ENCODE measurements at regions not wholly inside any gene's neighbourhood (a gene's known extent, or its start where the extent isn't known, plus 50 kb on each side); places are given as distances from the start of the nearest gene placed in this dataset.
A peak's percentile ranks its signal among the peaks of the same experiment; 100 is the strongest.
"Not testable (repeated sequence)": the region's sequence is repeated elsewhere in the genome, so short reads cannot be mapped to it uniquely, and the experiment has no call there.

DNA sequence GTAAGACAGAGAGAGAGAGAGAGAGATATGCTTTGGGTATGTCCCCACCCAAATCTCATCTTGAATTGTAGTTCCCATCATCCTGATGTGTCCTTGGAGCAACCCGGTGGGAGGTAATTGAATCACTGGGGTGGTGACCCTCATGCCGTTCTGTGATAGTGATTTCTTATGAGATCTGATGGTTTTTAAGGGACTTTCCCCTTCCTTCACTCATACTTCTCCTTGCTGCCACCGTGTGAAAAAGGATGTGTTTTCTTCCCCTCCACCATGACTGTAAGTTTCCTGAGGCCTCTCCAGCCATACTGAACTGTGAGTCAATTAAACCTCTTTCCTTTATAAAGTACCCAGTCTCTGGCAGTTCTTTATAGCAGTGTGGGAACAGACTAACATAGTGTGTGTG lies 60.3 kb downstream of the EOMES start:
- DNase-seq = no peak

DNA sequence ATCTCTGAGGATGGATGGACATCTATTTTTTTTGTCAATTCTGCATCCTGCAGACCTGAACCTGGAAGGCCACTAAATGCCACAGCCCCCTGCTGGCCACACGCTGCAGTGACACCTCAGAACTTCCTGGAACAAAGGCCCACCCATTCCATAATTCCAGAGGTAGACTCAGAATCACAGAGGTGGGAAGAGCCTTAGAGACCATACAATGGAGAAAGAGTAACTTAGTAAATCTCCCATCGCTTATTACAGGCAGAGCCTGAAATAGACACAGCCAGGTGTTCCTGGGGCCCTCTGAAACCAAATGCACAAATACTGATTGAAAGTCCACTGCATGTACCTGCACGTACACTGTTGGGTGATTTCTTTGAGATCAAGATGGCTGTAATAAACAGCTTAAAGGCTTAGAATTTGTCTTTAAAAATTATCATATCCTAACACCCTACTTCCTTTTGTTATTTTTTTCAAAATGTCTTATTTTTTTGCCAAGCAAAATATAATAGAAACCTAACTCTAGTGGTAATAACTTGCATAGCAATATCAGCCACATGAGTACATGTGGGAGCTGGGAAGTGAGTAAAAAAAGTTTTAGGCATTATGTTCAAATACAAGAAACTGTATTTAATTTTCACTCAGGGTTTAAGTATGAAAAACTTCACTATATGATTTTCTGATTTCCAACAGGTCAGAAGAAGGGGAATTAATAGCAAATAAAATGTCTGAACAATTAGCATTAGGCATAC lies 62.7 kb downstream of the EOMES start:
- DNase-seq = peak; percentile 59

DNA sequence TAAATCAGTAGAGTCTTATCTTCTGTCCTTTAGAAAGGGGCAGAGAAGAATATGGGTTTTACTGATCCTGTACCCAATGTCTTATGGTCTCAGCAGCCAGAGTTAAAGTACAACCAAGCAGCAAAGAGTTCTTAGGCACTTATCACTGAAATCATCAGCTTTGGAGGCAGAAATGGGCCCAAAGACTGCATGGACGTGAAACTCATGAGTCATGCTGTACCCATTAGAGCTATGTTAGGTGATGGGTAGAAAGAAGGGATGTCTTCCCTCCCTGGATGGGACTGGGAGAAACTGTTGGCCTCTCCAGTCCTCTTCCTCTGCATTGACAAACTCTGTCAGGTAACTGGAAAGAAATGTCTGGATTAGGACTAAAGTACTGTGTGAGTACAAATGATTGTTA lies 63.4 kb downstream of the EOMES start:
- no peak for DNase-seq

DNA sequence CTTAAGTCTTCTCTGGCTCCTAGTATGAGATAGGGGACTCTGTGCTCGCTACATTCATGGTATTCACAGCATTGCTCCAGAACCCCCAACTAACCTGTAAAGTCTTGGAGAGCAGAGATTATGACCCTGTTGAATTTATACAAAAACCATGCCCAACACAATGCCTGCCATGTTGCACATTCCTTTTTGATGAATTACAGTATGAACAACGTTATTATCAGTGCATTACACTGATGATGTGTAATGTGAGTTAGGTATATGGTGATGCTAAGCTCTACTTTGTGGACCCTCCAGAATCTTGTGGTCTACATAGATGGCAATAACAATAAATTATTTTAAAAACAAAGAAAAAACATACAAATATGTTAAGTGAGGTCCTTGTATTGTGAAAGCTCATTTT lies 64.3 kb downstream of the EOMES start:
- DNase-seq = no peak

DNA sequence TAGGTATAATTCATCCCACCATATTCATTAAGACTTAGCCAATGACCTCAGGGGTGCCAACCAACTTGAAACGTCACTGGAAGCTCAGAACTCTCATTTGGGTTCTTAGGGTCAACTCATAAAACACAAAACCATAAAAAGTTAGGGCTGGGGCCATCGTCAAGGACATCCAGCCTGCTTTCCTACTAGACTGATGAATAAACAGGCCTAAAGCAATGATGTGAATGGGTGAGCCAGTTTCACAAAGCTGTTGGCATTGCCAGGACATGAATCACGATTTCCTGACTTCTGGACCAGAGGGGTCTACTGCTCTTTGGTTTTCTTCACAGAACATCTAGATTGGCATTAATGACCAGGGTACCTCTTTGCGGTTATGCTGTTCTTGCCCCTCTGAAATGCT lies 64.7 kb downstream of the EOMES start:
- no peak for DNase-seq

DNA sequence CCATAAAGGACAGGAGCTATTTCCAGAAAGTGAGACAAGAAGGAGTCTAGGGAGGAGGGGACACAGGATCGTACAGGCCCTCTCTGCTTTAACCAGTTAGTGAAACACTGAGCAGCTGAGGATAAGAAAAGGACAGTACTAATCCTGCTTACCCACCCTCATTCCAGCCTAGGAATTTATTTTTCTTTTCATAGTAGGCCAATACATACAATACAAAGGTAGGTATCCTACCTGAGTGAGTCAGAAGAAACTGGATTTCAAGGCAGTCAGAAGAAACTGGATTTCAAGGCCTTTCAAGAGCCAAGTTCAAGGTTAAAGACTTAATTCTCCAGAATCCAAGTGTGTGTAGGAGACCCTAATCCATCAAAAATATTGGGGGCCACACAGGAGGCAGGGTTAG lies 65.3 kb downstream of the EOMES start:
- no peak for DNase-seq

DNA sequence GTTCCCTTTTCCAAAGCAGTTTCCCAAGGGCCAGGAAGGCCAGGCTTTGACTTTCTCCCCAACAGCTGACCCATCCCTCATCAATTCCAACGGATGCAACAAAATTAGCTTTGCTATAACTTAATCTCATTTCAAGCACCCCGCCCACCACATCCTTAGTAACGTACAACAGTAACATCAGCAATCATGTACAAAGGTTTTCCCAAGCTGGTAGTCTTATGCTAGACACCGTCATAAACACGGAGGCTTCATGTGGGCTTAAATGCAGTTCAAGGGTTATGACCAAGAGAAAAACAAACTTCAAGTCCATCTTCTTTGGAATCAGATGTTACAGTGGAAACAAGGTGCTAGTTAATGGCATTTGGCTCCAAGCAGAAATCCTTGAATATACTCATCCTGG lies 66.6 kb downstream of the EOMES start:
- no peak for DNase-seq

DNA sequence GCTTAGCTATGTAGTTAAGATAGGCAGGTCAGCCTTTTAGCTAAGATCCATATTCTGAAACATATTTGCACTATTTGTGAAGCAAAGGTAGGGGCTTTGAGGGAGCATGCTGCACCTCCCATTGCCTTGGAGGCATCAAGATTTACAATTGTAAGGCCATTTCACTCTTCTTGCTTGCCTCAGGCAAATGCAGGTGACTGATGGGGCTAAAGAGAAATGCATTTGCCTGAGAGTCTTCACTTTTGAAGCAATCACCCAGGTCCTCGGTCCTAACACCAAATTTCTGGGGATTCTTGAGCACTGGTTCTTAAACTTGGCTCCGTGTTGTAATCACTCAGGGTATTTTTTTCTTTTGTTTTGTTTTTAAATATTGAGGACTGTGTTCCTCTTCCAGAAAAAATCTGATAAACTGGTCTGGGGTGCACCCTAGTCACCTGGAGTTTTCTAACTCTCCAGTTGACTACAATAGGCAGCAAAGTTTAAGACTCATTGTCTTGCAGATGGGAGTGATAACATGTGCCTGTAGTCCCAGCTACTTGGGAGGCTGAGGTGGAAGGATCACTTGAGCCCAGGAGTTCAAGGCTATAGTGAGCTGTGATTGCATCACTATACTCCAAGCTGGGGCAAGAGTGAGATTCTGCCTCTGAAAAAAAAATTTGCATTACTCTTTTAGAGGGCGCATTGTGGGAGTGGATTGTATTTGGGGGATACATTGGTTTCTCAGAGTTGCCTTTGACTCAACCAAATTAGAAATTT lies 68.1 kb downstream of the EOMES start:
- no peak for DNase-seq

DNA sequence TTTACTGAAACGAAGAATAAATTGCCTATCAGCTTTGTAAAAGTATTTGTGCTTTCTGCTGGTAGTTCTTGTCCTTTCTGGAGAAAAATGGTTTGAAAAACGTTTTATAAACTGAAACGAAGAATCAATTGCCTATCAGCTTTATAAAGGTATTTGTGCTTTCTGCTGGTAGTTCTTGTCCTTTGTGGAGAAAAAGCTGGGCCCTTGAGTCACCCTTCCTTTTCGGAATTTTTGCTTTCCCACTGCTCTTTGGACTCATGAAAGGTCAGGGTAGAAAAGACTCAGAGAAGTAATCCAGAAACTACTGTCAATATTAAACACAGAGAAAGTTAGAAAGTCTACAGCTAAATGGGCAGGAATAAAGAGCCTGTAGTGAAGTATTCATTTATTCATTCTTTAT lies 72.8 kb downstream of the EOMES start:
- no peak for DNase-seq

DNA sequence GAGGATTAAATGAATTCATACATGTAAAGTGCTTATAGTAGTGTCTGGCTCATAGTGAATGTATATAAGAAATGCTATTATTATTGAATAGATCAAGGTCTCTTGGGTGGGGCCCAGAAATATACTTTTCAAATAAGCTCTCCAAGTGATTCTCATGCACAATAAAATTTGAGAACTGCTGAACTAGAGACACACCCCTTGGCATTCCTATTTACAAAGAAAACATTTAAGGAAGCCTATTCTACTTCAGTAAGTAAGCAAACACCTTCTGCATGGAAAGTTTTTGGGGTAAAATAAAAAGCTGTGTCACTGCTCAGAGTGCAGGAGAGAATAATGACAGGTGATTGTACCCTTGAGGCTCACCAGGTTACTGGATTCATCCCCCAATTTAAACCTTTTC lies 75.2 kb downstream of the EOMES start:
- DNase-seq = no peak

DNA sequence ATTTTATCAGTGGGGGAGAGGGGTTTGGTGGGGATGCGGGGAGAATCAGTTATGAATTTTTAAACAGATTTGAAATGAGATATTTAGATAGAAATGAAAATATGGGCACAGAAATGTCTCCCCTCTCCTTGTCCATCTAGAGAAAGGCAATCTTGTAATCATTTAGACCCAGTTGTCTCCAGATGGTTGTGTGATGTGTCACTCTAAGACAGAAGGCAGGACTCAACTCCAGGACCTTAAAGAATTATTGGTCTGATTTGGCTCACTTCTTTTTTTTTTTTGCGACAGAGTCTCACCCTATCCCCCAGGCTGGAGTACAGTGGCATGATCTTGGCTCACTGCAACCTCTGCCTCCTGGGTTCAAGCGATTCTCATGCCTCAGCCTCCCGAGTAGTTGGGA lies 77.2 kb downstream of the EOMES start:
- no peak for DNase-seq

DNA sequence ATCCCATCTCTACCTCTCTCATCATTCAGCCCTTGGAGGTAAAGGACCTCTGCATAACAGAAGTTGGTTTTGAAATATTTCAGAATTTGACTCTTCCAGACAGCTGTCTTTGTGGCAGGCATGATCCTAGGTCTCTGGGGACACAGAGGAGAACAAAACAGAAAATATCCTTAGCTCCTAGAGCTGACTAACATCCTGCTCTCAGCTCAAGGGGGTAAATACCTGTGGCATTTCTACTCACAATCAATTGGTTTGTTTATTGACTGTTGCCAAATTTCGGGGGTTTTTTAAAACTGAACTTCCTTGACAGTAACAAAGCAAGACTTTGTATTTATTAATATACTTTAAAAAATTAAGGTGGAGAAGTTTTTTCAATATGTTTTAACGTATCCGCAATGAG lies 78.8 kb downstream of the EOMES start:
- DNase-seq = peak; percentile 10

DNA sequence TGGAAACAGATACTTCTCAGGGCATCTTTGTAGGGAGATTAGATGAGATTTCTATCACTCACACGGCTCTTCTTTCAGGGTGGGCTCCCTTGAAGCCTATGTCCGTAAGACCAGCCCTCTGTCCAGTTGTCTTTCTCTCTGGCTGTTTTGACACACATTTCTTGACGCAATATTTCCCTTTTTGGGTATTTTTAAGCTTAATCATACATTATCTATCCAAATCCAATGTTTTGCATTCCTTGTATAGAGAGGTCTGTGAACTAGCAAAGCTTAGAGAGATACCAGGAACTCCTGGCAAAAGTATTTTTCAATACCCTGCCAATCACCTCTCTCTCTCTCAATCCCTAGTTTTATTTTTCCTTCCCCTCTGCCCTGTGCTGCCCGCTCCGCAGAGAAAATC lies 79.3 kb downstream of the EOMES start:
- no peak for DNase-seq

DNA sequence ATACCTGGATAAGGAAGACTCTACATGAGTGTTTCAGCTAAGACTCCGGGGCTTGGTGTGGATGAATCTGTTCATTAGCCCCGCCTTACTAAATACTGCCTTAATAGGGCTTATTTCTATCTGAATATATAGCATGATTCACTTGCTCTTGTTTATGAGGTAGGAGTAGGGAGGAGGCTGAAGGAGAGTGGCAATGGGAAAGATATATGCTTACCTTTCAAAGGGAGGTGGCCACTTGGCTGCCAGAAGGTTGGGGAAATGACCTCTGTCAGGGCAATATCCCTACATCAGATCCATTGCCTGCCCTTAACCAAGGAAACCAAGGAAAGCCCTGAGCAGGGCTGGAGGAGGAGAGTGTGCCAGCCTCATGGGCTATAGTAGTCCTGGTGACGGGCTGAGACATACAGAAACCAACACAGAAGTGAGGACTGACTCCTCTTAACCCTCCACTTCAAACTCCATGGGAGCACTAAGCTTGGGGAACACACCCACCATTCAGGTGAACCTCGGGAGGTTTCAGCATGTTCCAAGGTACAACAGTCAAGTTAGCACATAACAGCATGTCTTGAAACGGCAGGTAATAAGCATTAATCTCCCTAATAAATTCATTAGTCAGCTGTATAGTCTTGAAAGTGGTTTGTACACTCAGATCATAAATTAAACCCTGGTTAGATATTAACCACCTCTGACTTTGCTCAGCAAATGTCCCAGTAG lies 80.1 kb downstream of the EOMES start:
- no peak for DNase-seq

DNA sequence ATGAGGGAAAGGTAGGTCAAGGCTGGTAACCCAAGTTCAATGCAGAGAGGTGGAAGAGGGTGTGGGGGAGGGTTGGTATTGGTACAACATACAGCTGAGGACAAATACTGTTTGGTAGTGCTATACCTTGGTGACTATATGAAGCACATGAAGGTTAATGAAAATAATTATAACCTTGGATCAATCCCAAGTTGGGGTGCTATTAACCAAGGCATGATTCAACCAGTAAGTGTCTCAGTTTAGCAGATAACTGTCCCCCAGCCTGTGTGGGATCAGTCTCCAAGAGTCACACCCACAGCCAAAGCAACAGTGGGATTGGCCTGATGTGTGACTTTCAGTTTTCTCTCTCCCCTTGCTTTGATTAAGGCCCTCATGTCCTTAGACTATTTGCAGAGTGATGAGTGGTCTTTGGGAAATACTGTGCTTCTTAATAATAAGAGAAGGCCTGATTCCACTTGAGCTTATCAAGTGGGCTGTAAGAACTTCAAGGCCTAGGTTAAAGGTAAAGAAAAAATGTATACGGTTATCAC lies 80.8 kb downstream of the EOMES start:
- DNase-seq = no peak

DNA sequence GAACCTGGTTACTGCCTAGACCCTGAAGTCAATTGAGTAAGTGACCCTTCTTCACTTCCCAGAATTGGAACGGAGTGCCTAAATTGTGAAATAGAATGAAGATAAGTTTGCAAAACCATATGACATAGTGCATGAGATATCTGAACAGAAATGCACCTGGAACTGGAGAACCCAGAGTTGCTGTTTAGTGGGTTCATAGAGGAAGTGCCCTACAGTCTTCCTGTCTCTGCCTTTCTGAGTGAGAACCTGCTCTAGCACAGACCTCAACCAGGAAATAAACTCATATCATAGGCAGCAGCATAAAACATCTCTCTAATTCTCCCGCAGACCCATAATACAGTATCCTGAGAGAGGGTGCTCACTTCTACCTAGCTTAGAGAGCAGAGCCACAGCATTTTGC lies 82.9 kb downstream of the EOMES start:
- no peak for DNase-seq

DNA sequence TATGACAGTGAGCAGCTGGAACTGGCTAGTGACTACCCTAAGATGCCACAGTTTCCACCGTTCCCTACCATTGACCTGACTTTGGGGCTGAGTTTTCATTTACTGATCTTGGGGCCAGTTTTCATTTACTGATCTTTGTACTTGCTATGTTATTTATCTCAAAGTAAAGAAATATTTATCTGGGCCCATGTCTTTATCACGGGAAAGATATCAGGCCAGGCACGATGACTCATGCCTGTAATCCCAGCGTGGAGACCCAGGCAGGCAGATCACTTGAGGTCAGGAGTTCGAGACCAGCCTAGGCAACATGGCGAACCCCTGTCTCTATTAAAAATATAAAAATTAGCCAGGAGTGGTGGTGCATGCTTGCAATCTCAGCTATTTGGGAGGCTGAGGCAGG lies 83.5 kb downstream of the EOMES start:
- no peak for DNase-seq

DNA sequence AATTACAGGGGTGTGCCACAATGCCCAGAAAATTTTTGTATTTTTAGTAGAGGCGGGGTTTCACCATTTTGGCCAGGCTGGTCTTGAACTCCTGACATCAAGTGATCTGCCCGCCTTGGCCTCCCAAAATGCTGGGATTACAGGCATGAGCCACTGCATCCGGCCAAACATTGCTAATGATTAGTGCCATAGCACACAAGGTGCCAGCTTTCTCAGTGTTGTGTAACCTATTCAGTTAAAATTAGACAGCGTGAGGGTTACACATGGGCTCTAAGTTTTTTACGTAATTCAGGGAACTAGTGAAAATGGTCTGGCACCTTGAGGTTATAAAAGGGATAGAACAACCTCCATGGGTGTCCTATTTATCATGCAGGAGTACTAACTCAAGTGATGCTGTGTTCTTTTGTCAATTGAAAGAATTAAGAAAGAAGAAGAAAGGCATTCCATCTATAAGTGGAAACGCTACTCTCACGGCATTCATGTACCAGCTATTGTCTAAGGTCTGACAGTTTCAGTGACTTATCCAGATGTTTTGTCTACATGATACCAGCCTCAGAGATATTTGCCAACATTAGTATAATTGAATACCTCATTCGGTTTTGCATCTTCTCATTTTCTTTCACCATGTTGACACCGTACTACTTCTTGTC lies 84.7 kb downstream of the EOMES start:
- DNase-seq = no peak

DNA sequence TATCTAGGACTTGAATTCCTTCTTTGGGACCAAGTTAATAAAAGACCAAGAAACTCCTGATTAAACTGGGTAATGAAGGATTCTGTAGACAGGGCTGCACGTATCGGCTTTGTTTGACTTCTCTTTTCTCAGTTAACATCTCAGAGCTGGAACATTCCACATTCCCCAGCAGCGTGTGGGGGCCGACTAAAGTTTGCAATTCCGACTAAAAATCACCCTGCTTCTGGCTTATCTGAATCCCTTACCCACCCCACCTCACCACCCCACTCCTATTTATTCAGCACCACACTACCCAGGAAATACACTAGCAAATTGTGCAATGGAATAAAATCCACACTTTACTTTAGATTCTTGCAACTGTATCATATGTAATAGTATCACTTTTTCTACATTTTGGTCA lies 87.1 kb downstream of the EOMES start:
- not testable (repeated sequence) for DNase-seq

DNA sequence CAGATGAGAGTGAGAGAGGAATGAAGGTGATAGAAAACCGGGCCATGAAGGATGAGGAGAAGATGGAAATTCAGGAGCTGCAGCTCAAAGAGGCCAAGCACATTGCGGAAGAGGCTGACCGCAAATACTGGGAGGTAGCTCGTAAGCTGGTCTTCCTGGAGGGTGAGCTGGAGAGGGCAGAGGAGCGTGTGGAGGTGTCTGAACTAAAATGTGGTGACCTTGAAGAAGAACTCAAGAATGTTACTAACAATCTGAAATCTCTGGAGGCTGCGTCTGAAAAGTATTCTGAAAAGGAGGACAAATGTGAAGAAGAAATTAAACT lies 88.9 kb downstream of the EOMES start:
- peak; percentile 58 for DNase-seq

DNA sequence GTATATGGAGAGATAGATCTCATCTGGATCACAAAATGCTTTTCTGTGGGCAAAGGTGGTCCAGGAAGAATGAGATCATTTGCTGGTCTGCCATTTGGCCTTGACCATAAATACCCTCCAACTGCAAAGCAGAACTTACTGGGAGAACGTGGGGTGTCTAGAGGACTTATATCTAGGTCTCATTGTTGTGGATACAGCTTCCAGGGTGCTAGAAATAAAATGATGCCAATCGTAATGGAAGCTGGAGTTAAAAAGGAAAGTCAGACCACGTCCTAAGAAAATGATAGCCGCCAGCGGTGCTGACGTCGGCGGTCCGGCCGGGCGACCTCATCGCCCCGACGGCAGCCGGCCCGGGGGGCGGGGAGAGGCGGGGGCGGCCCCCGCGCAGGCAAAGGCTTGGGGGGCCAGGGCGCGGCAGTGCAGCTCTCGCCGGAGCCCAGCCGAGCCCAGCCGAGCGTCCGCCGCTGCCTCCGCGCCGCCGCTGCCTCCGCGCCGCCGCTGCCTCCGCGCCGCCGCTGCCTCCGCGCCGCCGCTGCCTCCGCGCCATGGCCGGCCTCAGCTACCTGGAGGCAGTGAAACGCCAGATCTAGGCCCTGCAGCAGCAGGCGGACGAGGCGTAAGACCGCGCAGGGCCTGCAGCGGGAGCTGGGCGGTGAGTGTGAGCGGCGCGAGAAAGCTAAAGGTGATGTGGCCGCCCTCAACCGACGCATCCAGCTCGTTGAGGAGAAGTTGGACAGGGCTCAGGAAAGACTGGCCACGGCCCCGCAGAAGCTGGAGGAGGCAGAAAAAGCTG lies 89.5 kb downstream of the EOMES start:
- DNase-seq = peak; percentile 69

DNA sequence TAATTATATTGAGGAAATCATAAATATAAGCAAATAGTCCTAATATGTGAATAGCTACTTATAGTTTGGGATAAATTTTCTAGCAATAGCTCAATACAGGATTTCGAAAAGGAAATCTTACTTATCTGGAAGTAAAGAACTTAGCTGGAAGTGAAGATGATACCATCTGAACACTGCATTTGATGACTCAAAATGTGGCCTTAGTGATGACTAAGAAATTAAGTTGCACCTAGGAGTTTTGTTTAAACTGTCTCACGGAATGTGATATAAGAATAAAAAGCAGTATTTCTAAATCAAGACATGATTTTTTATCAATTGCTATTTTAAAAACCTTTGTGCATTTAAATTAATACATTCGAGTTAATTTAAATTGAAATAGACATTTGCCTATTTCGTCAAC lies 91.2 kb downstream of the EOMES start:
- DNase-seq = no peak

DNA sequence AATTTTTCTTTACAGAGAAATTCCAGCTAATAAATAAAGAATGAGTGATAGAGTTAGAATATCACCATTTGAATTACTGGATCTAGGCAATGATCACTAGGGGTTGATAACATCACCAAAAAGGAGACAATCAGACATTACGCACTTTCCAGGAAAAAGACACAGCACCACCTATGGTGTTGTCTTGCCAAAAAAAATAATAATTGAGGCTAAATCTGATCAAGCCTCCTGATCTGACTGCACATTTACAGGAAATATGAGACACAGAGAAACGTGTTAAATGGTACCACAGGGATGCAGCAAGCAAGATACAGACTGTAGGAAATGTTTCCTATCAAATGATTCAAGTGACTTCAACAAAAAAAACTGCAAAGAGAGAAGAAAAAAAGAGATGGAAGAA lies 92.8 kb downstream of the EOMES start:
- DNase-seq = no peak
